ENCODE measurements at regions not wholly inside any gene's neighbourhood (a gene's known extent, or its start where the extent isn't known, plus 50 kb on each side); places are given as distances from the start of the nearest gene placed in this dataset.

GRCh38 chr21:31554511-31555022, 104.9 kb upstream of the SOD1 start:
- peak overlapping the region; percentile 91; the same call in 1 of the 2 replicates for H3K27ac ChIP-seq (ENCODE audit: low read depth, low read length)
- H3K4me3 ChIP-seq (ENCODE audit: low read depth, low read length) = peak overlapping the region; percentile 52
- H3K9ac ChIP-seq (ENCODE audit: low read length) = peak overlapping the region; percentile 79
- peaks cover 45% of the 10 kb centered on the region for H3K4me1 ChIP-seq (ENCODE audit: control insufficient read depth, insufficient read depth, low read length)
- no peaks in the 10 kb centered on the region for H3K36me3 ChIP-seq (ENCODE audit: control insufficient read depth, insufficient read depth, low read length)
- no peaks in the 10 kb centered on the region for H3K9me3 ChIP-seq (ENCODE audit: control insufficient read depth, insufficient read depth, low read depth, low read length)
- peaks cover 14% of the 10 kb centered on the region; the same call in 1 of the 2 replicates for H3K27me3 ChIP-seq (ENCODE audit: control insufficient read depth, insufficient read depth, low read length)

GRCh38 chr21:31553926-31554325, 105.6 kb upstream of the SOD1 start:
- no peaks in the 10 kb centered on the region for H3K9me3 ChIP-seq (ENCODE audit: control insufficient read depth, insufficient read depth, low read depth, low read length)
- peaks cover 14% of the 10 kb centered on the region; the same call in 1 of the 2 replicates for H3K27me3 ChIP-seq (ENCODE audit: control insufficient read depth, insufficient read depth, low read length)
- H3K4me3 ChIP-seq (ENCODE audit: low read depth, low read length) = peak overlapping the region; percentile 11; the same call in 1 of the 2 replicates
- H3K9ac ChIP-seq (ENCODE audit: low read length) = peak overlapping the region; percentile 44
- H3K4me1 ChIP-seq (ENCODE audit: control insufficient read depth, insufficient read depth, low read length) = peaks cover 45% of the 10 kb centered on the region
- peak overlapping the region; percentile 91; the same call in 1 of the 2 replicates for H3K27ac ChIP-seq (ENCODE audit: low read depth, low read length)
- H3K36me3 ChIP-seq (ENCODE audit: control insufficient read depth, insufficient read depth, low read length) = no peaks in the 10 kb centered on the region

GRCh38 chr21:31553461-31553860, 106.0 kb upstream of the SOD1 start:
- H3K36me3 ChIP-seq (ENCODE audit: control insufficient read depth, insufficient read depth, low read length) = no peaks in the 10 kb centered on the region
- H3K27me3 ChIP-seq (ENCODE audit: control insufficient read depth, insufficient read depth, low read length) = peaks cover 14% of the 10 kb centered on the region; the same call in 1 of the 2 replicates
- no peaks in the 10 kb centered on the region for H3K9me3 ChIP-seq (ENCODE audit: control insufficient read depth, insufficient read depth, low read depth, low read length)
- no peak overlapping the region for H3K4me3 ChIP-seq (ENCODE audit: low read depth, low read length)
- peak overlapping the region; percentile 91; the same call in 1 of the 2 replicates for H3K27ac ChIP-seq (ENCODE audit: low read depth, low read length)
- peaks cover 45% of the 10 kb centered on the region for H3K4me1 ChIP-seq (ENCODE audit: control insufficient read depth, insufficient read depth, low read length)
- H3K9ac ChIP-seq (ENCODE audit: low read length) = peak overlapping the region; percentile 44

GRCh38 chr21:31552826-31553225, 106.7 kb upstream of the SOD1 start:
- H3K9ac ChIP-seq (ENCODE audit: low read length) = no peak overlapping the region
- H3K9me3 ChIP-seq (ENCODE audit: control insufficient read depth, insufficient read depth, low read depth, low read length) = no peaks in the 10 kb centered on the region
- no peak overlapping the region for H3K4me3 ChIP-seq (ENCODE audit: low read depth, low read length)
- H3K36me3 ChIP-seq (ENCODE audit: control insufficient read depth, insufficient read depth, low read length) = no peaks in the 10 kb centered on the region
- peaks cover 14% of the 10 kb centered on the region; the same call in 1 of the 2 replicates for H3K27me3 ChIP-seq (ENCODE audit: control insufficient read depth, insufficient read depth, low read length)
- peaks cover 45% of the 10 kb centered on the region for H3K4me1 ChIP-seq (ENCODE audit: control insufficient read depth, insufficient read depth, low read length)
- H3K27ac ChIP-seq (ENCODE audit: low read depth, low read length) = no peak overlapping the region

GRCh38 chr21:31550070-31550469, 109.4 kb upstream of the SOD1 start:
- Histone ChIP-seq H3K9me3 (ENCODE audit: control insufficient read depth, insufficient read depth, low read depth, low read length) (no peaks in the 10 kb centered on the region), H3K27me3 (ENCODE audit: control insufficient read depth, insufficient read depth, low read length) (no peaks in the 10 kb centered on the region), H3K4me1 (ENCODE audit: control insufficient read depth, insufficient read depth, low read length) (peaks cover 43% of the 10 kb centered on the region), H3K4me3 (ENCODE audit: low read depth, low read length) (no peak overlapping the region), H3K27ac (ENCODE audit: low read depth, low read length) (no peak overlapping the region), H3K9ac (ENCODE audit: low read length) (no peak overlapping the region), H3K36me3 (ENCODE audit: control insufficient read depth, insufficient read depth, low read length) (no peaks in the 10 kb centered on the region)

- H3K27me3 ChIP-seq (ENCODE audit: control insufficient read depth, insufficient read depth, low read length) = no peaks in the 10 kb centered on the region
- no peaks in the 10 kb centered on the region for H3K9me3 ChIP-seq (ENCODE audit: control insufficient read depth, insufficient read depth, low read depth, low read length)
- H3K4me1 ChIP-seq (ENCODE audit: control insufficient read depth, insufficient read depth, low read length) = peaks cover 30% of the 10 kb centered on the region
- H3K9ac ChIP-seq (ENCODE audit: low read length) = no peak overlapping the region
- H3K4me3 ChIP-seq (ENCODE audit: low read depth, low read length) = no peak overlapping the region
- H3K27ac ChIP-seq (ENCODE audit: low read depth, low read length) = no peak overlapping the region
- no peaks in the 10 kb centered on the region for H3K36me3 ChIP-seq (ENCODE audit: control insufficient read depth, insufficient read depth, low read length)
Measured at GRCh38 chr21:31548688-31549087, 110.8 kb upstream of the SOD1 start.

- Histone ChIP-seq H3K4me3 (ENCODE audit: low read depth, low read length) (no peak overlapping the region), H3K27ac (ENCODE audit: low read depth, low read length) (no peak overlapping the region), H3K36me3 (ENCODE audit: control insufficient read depth, insufficient read depth, low read length) (no peaks in the 10 kb centered on the region), H3K27me3 (ENCODE audit: control insufficient read depth, insufficient read depth, low read length) (no peaks in the 10 kb centered on the region), H3K4me1 (ENCODE audit: control insufficient read depth, insufficient read depth, low read length) (peaks cover 26% of the 10 kb centered on the region), H3K9me3 (ENCODE audit: control insufficient read depth, insufficient read depth, low read depth, low read length) (no peaks in the 10 kb centered on the region), H3K9ac (ENCODE audit: low read length) (peak overlapping the region; percentile 12)
Measured at GRCh38 chr21:31546443-31547170, 112.9 kb upstream of the SOD1 start.

GRCh38 chr21:31545036-31545435, 114.5 kb upstream of the SOD1 start:
- no peak overlapping the region for H3K27ac ChIP-seq (ENCODE audit: low read depth, low read length)
- no peaks in the 10 kb centered on the region for H3K27me3 ChIP-seq (ENCODE audit: control insufficient read depth, insufficient read depth, low read length)
- H3K9ac ChIP-seq (ENCODE audit: low read length) = no peak overlapping the region
- no peaks in the 10 kb centered on the region for H3K36me3 ChIP-seq (ENCODE audit: control insufficient read depth, insufficient read depth, low read length)
- H3K4me3 ChIP-seq (ENCODE audit: low read depth, low read length) = no peak overlapping the region
- no peaks in the 10 kb centered on the region for H3K9me3 ChIP-seq (ENCODE audit: control insufficient read depth, insufficient read depth, low read depth, low read length)
- H3K4me1 ChIP-seq (ENCODE audit: control insufficient read depth, insufficient read depth, low read length) = peaks cover 26% of the 10 kb centered on the region

GRCh38 chr21:31543191-31543590, 116.3 kb upstream of the SOD1 start:
- no peaks in the 10 kb centered on the region for H3K9me3 ChIP-seq (ENCODE audit: control insufficient read depth, insufficient read depth, low read depth, low read length)
- H3K27me3 ChIP-seq (ENCODE audit: control insufficient read depth, insufficient read depth, low read length) = no peaks in the 10 kb centered on the region
- H3K9ac ChIP-seq (ENCODE audit: low read length) = no peak overlapping the region
- peaks cover 26% of the 10 kb centered on the region for H3K4me1 ChIP-seq (ENCODE audit: control insufficient read depth, insufficient read depth, low read length)
- no peaks in the 10 kb centered on the region for H3K36me3 ChIP-seq (ENCODE audit: control insufficient read depth, insufficient read depth, low read length)
- H3K27ac ChIP-seq (ENCODE audit: low read depth, low read length) = no peak overlapping the region
- no peak overlapping the region for H3K4me3 ChIP-seq (ENCODE audit: low read depth, low read length)

GRCh38 chr21:31538816-31539215, 120.7 kb upstream of the SOD1 start:
- H3K9me3 ChIP-seq (ENCODE audit: control insufficient read depth, insufficient read depth, low read depth, low read length) = no peaks in the 10 kb centered on the region
- no peak overlapping the region for H3K27ac ChIP-seq (ENCODE audit: low read depth, low read length)
- H3K4me3 ChIP-seq (ENCODE audit: low read depth, low read length) = no peak overlapping the region
- H3K4me1 ChIP-seq (ENCODE audit: control insufficient read depth, insufficient read depth, low read length) = peaks cover 6% of the 10 kb centered on the region; the same call in 1 of the 2 replicates
- H3K9ac ChIP-seq (ENCODE audit: low read length) = no peak overlapping the region
- H3K27me3 ChIP-seq (ENCODE audit: control insufficient read depth, insufficient read depth, low read length) = no peaks in the 10 kb centered on the region
- H3K36me3 ChIP-seq (ENCODE audit: control insufficient read depth, insufficient read depth, low read length) = no peaks in the 10 kb centered on the region

GRCh38 chr21:31537872-31538576, 121.5 kb upstream of the SOD1 start:
- Histone ChIP-seq H3K9ac (ENCODE audit: low read length) (no peak overlapping the region), H3K36me3 (ENCODE audit: control insufficient read depth, insufficient read depth, low read length) (no peaks in the 10 kb centered on the region), H3K9me3 (ENCODE audit: control insufficient read depth, insufficient read depth, low read depth, low read length) (no peaks in the 10 kb centered on the region), H3K4me3 (ENCODE audit: low read depth, low read length) (no peak overlapping the region), H3K27me3 (ENCODE audit: control insufficient read depth, insufficient read depth, low read length) (no peaks in the 10 kb centered on the region), H3K27ac (ENCODE audit: low read depth, low read length) (no peak overlapping the region), H3K4me1 (ENCODE audit: control insufficient read depth, insufficient read depth, low read length) (0 out of 2 replicates have a peak, but pooled peaks cover 3% of the 10 kb centered on the region)
